ACHN (cell line): ENCODE measurements at regions not wholly inside any gene's neighbourhood (a gene's known extent, or its start where the extent isn't known, plus 50 kb on each side); places are given as distances from the start of the nearest gene placed in this dataset.
A peak's percentile ranks its signal among the peaks of the same experiment; 100 is the strongest.

Experiments used
- DNase-seq: peaks from one replicate; pipeline ENCODE4 v3.0.0-alpha.2; 2015
- in situ Hi-C: cut with HindIII; loops from 2 replicates; pipeline ENCODE4 v1.10.0; 2017; ENCODE audit warnings: low sequenced_read_pairs, low pct_ligation_motif_present, low pct_unique_long_range_greater_than_20kb

DNA sequence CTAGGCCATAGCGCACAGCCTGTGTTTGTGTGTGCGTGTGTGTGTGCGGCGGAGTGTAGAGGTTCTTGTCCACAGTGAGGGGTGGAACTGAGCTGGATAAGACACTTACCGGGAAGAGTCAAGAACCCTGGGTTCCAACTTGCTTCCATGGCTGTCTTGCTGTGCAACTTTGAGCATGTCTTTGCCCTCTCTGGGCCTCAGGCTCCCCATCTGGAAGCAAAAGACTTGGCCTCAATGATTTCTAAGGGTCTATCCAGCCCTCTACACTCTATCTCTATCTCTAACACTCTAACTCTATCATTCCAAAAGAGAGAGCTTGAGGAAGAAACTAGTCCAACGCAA lies 121.3 kb upstream of the PJA1 start:
- no peak for DNase-seq
- in situ Hi-C loops: no loop called here

- DNase-seq: peak; percentile 18
- in situ Hi-C loops: no loop called here
Measured at GRCh38 chrX:69285881-69286564, 120.8 kb upstream of the PJA1 start.

DNA sequence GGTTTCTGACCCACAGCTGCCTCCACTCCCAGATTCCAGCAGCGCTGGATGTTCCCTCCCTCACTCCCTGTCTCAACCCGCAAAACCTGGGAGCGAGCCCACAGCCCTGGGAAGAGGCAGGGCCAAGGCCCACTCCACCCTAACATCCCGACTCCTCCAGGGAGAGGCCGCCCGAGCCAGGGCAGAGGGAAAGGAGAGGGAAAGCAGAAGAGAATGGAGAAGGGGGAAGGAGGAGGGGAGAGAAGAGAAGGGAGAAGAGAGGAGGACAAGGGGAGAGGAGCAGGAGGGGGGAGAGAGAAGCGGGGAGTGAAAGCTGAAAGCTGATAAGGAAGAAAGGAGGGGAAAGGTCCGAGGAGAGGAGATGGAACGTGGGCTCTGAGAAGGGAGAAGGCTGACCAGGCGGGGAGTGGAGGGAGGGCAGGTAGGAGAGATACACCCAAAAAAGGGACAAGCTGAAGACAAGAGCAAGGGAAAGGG lies 120.2 kb upstream of the PJA1 start:
- DNase-seq: no peak
- in situ Hi-C loops: no loop called here

DNA sequence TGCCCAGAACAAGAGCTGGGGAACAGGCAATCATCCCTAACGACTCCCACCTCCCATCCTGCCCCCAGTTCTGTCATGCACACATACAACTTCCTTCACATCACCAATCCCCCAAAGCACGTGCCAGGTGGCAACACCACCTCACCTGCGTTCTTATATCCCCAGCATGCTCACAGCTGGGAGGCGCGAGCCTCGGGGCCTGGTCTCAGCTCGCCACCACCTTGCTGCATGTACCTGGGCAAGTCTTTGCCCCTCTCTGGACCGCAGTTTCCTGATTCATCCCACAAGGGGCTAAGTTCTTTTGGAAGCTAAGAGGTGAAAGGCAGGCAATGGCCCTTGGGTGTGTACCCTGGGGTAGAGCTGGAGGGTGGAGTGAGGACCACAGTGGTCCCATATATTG lies 119.2 kb upstream of the PJA1 start:
- DNase-seq: no peak
- in situ Hi-C loops: no loop called here

DNA sequence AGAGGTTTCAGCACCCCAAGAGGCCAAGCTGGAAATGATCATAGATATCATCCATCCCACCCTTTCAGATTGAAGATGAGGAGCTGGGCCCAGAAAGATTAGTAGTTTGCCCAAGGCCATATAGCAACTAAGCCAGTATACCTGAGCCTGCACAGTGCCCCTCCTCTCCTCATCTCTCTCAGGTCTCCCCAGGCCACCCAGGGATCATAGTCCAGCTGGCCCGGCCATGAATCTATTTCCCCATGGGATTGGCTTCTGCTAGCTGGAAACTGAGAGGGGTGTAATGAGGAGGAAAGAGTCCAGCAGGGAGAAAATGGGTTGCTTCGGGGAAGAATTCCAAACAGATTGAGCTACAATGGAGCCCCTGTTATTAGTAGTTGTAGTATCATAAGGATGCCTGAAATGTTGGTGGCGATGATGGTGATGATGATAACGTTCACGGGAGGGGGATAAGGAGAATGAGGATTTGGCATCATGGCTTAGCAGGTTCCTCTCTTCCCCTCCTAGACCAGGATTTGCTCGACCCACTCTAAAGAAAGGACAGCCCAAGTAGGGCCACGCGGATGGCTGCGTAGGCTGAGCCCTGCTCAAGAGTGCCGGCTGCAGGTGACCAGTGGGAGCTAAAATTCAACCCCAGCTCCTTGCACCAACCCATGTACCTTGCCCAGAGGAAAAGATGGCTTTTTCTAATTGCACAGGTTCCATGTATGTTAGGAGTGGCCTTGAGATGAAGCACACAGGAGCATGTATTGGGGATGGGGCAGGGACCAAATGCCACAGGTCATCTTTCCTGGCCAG lies 117.8 kb upstream of the PJA1 start:
- in situ Hi-C loops: no loop called here
- no peak for DNase-seq

GRCh38 chrX:69280933-69281332 lies 115.7 kb upstream of the PJA1 start:
- in situ Hi-C loops: no loop called here
- no peak for DNase-seq

GRCh38 chrX:69279234-69279633 lies 114.0 kb upstream of the PJA1 start:
- in situ Hi-C loops: no loop called here
- DNase-seq: no peak

GRCh38 chrX:69278031-69278687 lies 112.9 kb upstream of the PJA1 start:
- in situ Hi-C loops: no loop called here
- DNase-seq: no peak

DNA sequence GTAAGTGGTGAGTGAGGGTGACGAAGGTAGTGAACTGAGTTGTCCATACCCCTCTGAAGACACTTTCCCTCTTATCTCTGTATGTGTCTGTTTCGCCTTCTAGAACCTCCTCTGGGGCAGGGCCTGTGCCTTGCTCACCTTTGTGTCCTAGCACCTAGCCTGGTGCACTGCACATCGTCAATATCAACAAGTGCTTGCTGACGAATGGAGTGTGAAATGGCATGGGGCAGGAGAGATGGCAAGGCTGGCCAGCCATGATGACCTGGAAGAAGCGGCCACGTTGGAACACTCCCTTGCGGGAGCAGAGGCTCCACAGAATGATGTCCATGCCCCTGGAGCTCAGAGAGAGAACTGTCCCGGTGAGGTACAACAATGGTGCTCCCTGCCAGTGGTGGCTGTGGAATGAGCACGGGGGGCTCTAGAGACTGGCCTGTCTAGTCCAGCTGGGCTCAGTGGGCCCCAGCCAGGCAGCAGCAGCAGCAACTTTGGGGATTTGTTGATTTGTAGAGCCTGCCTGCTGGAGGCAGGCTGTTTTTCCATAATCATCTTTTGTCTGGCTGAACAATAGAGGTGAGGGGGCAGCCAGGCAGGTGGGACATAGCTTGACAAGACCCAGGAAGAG lies 112.2 kb upstream of the PJA1 start:
- DNase-seq: no peak
- in situ Hi-C loops: no loop called here

- in situ Hi-C loops: no loop called here
- DNase-seq: no peak
Measured at GRCh38 chrX:69268611-69269010, 103.4 kb upstream of the PJA1 start.

DNA sequence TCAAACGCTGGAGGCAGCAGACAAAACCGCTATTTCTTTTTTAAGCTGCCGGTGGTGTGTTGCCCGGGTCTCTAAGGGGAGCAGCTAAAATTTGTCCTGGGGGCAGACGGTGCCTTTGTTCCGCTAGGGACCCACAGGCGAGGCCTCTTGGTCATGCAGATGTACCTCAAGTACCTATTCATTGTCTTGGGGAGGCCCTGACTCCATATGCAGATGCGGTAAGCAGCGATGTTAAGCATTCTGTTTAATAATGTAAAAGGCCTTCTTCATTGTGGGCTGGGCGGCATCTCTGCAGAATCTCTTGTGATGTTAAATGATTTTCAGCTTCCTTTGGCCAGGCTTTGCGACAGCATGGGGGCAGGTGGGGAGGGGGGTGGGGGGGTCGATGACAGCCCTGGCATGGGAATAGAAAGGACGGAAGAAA lies 98.9 kb upstream of the PJA1 start:
- in situ Hi-C loops: no loop called here
- no peak for DNase-seq

DNA sequence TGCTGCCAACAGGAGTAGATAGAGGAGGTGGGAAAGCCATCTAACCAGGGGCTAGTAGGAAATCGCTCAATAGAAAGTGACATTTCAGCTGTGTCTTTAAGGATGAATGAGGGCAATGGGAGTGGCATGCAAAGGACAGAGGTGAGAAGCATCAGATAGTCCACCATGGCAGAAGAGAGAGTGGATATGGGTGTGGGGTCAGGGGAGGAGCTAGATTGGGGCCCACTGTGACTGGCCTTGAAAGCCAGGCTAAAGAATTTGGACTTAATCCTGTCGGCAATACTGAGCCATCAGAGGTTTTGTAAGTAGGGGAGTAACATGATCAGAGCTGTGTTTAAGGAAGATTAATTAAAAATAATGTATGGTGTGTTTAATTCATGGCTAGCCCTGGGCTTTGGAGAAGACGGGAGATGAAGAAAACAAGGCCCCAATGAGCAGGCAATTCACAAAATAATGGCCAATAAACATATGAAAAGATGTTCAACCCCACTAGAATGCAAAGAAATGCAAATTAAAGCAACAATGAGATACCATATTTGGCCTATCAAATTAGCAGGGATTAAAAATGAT lies 98.1 kb upstream of the PJA1 start:
- DNase-seq: no peak
- in situ Hi-C loops: no loop called here

DNA sequence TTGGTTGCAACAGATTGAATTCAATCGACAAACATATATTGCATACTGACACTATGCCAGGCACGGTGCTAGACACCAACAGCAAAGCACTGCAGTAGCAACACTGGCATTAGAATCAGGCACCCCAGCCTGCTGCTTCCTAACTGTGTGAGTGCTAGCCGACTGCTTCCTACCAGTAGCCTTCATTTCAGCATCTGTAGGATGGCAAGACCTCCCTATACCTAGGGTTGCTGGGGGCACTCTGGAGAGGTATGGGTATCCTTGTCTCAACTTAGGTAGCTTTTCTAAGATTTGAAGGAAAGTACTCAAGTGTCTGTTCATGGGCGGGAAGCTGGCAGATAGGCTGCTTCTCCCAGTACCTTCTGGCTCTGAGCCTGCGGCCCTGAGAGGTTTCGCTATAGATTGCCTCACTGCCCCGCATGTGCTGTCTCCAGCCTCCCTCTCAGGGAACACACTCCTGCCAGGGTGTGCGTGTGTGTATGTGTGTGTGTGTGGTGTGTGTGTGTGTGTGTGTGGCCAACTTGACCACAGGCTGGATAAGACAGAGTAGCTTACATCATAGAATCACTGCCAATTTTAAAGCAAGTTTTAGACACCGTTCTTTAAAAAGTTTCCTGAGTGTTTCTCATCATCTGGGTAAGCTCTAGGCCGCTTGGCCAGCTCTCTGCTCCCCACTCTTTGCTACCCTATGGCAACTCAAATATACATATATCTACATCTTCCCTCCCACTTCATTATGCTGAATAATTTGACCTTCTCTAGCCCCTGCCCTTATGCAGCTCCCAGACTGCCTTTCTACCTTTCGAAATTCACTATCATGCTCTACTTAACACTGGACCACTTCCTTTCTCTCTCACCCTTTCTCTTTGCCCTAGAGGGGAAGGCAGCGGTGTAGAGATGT lies 97.0 kb upstream of the PJA1 start:
- no peak for DNase-seq
- in situ Hi-C loops: no loop called here

GRCh38 chrX:69260169-69260568 lies 94.9 kb upstream of the PJA1 start:
- in situ Hi-C loops: no loop called here
- DNase-seq: no peak

DNA sequence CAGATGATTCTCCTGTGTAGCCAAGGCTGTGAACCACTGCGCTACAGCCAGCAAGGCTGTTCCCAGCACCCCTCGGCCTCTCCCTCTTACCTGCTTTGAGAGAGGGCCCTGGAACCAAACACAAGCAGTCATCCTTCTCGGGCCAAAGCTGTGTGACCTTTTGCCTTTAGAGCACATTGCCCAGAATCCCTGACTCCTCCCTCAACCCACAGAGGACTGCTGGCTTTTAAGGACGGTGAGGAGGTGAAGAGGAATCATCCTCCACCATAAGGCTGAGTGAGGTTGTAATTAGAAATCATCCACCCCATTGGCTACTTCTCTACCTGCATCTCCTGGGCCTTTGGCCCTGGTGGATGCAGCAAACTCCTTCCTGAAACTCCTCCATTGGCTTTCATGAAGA lies 93.6 kb upstream of the PJA1 start:
- in situ Hi-C loops: no loop called here

DNA sequence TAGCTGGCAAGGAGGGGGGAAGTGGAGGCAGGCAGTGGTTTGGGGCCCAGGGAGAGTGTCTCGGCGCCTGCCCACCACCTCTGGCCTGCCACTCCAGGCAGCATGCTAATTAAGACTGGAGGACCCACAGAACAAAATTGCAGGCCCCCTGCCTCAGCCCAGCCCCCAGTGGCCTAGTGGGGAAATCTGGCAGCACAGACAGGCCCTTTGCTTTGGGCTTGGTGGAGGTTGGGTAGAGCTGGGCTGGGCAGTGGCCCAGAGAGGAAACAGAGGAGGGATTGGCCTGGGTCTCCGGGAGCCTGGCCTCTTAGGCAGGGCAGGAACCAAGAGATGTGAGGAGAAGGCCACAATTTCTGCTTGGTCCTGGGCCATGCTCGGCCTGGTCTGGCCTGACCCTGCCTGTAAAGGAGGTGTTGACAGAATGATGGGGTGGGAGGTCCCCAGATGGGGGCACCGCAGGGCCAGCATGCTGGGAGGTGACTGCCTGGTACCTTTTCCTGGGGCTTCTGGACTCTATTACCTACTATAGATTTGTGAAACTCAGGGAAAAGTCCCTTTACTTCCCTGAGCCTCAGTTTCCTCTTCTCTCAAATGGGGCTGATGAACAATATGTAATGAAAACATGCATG lies 92.4 kb upstream of the PJA1 start:
- no peak for DNase-seq
- in situ Hi-C loops: no loop called here

More for the DNA sequence above, 93.6 kb upstream of the PJA1 start:
- no peak for DNase-seq

DNA sequence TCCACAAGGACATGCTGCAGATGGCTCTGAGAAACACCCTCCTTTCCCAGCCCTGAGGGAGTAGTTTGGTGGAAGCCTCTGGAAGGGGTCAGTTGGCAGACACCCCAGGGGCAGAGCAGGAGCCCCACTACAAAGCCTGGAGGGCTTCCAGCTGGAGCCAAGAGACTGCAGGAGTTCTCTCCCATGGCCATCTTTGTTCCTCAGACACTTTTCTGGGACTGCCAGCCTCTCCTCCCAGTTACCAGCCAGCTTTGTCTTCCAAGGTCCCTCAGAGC lies 91.0 kb upstream of the PJA1 start:
- DNase-seq: no peak
- in situ Hi-C loops: no loop called here
